ENCODE measurements at regions not wholly inside any gene's neighbourhood (a gene's known extent, or its start where the extent isn't known, plus 50 kb on each side); places are given as distances from the start of the nearest gene placed in this dataset.

GRCh38 chr12:127621366-127621765 is 645.6 kb upstream of the TMEM132C start:
- TF ChIP-seq CTCF (IDR thresholded peaks at IDR 0.05) (no peak), POLR2A (IDR thresholded peaks at IDR 0.05) (no peak), POLR2AphosphoS5 (IDR thresholded peaks at IDR 0.05) (no peak)

Data from prostate gland (tissue), 2 donors.